Endothelial cell of umbilical vein (primary cell): ENCODE measurements at regions not wholly inside any gene's neighbourhood (a gene's known extent, or its start where the extent isn't known, plus 50 kb on each side); places are given as distances from the start of the nearest gene placed in this dataset.
A peak's percentile ranks its signal among the peaks of the same experiment; 100 is the strongest.

Experiments
- BruUV-seq: library from RNA; stranded (reverse); fragments of 400-500 nt; replicated peaks from 2 replicates; lab custom pipeline; 2021; lab: Mats Ljungman, UMichigan
- CTCF ChIA-PET: fragments of 300-600, 350-600 bp; sonication (Branson Sonifier 250); formaldehyde crosslinking; loops from one replicate; lab custom pipeline; 2021; ENCODE audit warnings: antibody characterized with exemption, inconsistent platforms; lab: Charles Lee
- POLR2A ChIA-PET: fragments of 300-600, 350-600 bp; sonication (Branson Sonifier 250); formaldehyde crosslinking; loops from one replicate; lab custom pipeline; 2021; ENCODE audit warnings: antibody characterized with exemption, inconsistent platforms; lab: Charles Lee
- DNase-seq: peaks from one replicate; pipeline ENCODE4 v3.0.0-alpha.2; 2011; ENCODE audit warnings: low read depth, low spot score
- FAIRE-seq: peaks from 2 replicates; lab custom pipeline; 2011; peaks lifted over from hg19 to GRCh38; lab: Jason Lieb, UNC
- H2AFZ ChIP-seq: 2 replicates; pipeline ENCODE4 v1.6.0; 2012; ENCODE audit warnings: low read depth, low read length, control low read depth, inconsistent platforms
- H3K27ac ChIP-seq: 2 replicates; pipeline ENCODE4 v1.5.1; 2011; ENCODE audit warnings: low read depth, mild to moderate bottlenecking, control low read depth, low read length, moderate library complexity; ENCODE audit not compliant: insufficient read depth
- H3K27me3 ChIP-seq, 2 experiments: 2 replicates each; pipeline versions ENCODE4 v1.6.0 to v1.6.1; 2011; ENCODE audit warnings: low read length in 2 of 2, mixed read lengths in 1 of 2; ENCODE audit not compliant: control insufficient read depth in 2 of 2, insufficient read depth in 2 of 2
- H3K36me3 ChIP-seq, 2 experiments: 2 replicates in 1 of 2; 3 replicates in 1 of 2; pipeline ENCODE4 v1.5.1; 2011; ENCODE audit warnings: low read length in 2 of 2, mild to moderate bottlenecking in 1 of 2, moderate library complexity in 1 of 2; ENCODE audit not compliant: control insufficient read depth in 2 of 2, insufficient read depth in 2 of 2; ENCODE audit errors: extremely low read depth in 1 of 2
- H3K4me1 ChIP-seq: 3 replicates; pipeline ENCODE4 v1.5.1; 2011; ENCODE audit warnings: mild to moderate bottlenecking, low read length; ENCODE audit not compliant: control insufficient read depth, insufficient read depth; ENCODE audit errors: extremely low read depth
- H3K4me2 ChIP-seq: 2 replicates; pipeline ENCODE4 v1.6.1; 2011; ENCODE audit warnings: low read length, control low read depth, mixed read lengths; ENCODE audit not compliant: insufficient read depth
- H3K4me3 ChIP-seq, 3 experiments: fragments of 200-600 bp in 1 of 3; sonication (generic), shearing (Covaris generic) in 1 of 3; replicated peaks in 1 of 3; 2 replicates each; pipeline ENCODE4 v1.5.1; 2011 to 2016; ENCODE audit warnings: control low read depth in 3 of 3, low read length in 3 of 3, mild to moderate bottlenecking in 2 of 3, inconsistent platforms in 1 of 3, low read depth in 1 of 3, moderate library complexity in 1 of 3; ENCODE audit not compliant: insufficient read depth in 1 of 3
- H3K79me2 ChIP-seq: 2 replicates; pipeline ENCODE4 v1.6.0; 2012; ENCODE audit warnings: low read length, inconsistent platforms; ENCODE audit not compliant: control insufficient read depth, insufficient read depth
- H3K9ac ChIP-seq: replicated peaks from 2 replicates; pipeline ENCODE3; 2011; ENCODE audit warnings: low read length, control low read depth; ENCODE audit not compliant: insufficient read depth; ENCODE audit errors: extremely low read depth
- H3K9me1 ChIP-seq: replicated peaks from 3 replicates; pipeline ENCODE4 v1.6.0; 2011; ENCODE audit warnings: mild to moderate bottlenecking, low read length; ENCODE audit not compliant: control insufficient read depth, insufficient read depth; ENCODE audit errors: extremely low read depth
- H3K9me3 ChIP-seq: replicated peaks from 2 replicates; pipeline ENCODE4 v1.5.1; 2012; ENCODE audit warnings: low read length, inconsistent platforms; ENCODE audit not compliant: control insufficient read depth, insufficient read depth
- H4K20me1 ChIP-seq: replicated peaks from 2 replicates; pipeline ENCODE3; 2011; ENCODE audit warnings: mild to moderate bottlenecking, low read length; ENCODE audit not compliant: control insufficient read depth, insufficient read depth; ENCODE audit errors: extremely low read depth
- CTCF ChIP-seq, 2 donors: IDR thresholded peaks; 1 replicate in 1 of 2; 2 replicates in 1 of 2; pipeline ENCODE4 v1.5.1; 2011; ENCODE audit warnings: low read length in 2 of 2, mild to moderate bottlenecking in 2 of 2, moderate library complexity in 2 of 2, control low read depth in 1 of 2, inconsistent platforms in 1 of 2, low read depth in 1 of 2; ENCODE audit not compliant: insufficient read depth in 1 of 2; ENCODE audit errors: extremely low read depth in 1 of 2
- EZH2 ChIP-seq: IDR thresholded peaks from 2 replicates; pipeline ENCODE4 v1.6.1; 2012; ENCODE audit warnings: borderline replicate concordance, low read depth, mild to moderate bottlenecking, moderate library complexity, low read length, inconsistent platforms; ENCODE audit not compliant: severe bottlenecking
- FOS ChIP-seq: IDR thresholded peaks from 2 replicates; pipeline ENCODE4 v1.6.1; 2011; ENCODE audit warnings: mild to moderate bottlenecking, low read length, moderate library complexity, borderline replicate concordance; ENCODE audit not compliant: insufficient read depth
- GATA2 ChIP-seq: IDR thresholded peaks from 2 replicates; pipeline ENCODE4 v1.7.0; 2011; ENCODE audit warnings: low read depth, mild to moderate bottlenecking, moderate library complexity, mixed read lengths, low read length; ENCODE audit not compliant: insufficient read length, insufficient read depth
- JUN ChIP-seq: IDR thresholded peaks from 2 replicates; pipeline ENCODE4 v1.6.1; 2011; ENCODE audit warnings: borderline replicate concordance, low read depth; ENCODE audit not compliant: insufficient read length, insufficient read depth
- MAX ChIP-seq: IDR thresholded peaks from 2 replicates; pipeline ENCODE4 v1.6.1; 2011; ENCODE audit not compliant: insufficient read depth, insufficient read length
- MYC ChIP-seq: IDR thresholded peaks from one replicate; pipeline ENCODE4 v1.6.1; 2011; ENCODE audit warnings: mild to moderate bottlenecking, low read depth, low read length
- POLR2A ChIP-seq: IDR thresholded peaks from 2 replicates; pipeline ENCODE4 v1.6.1; 2012; ENCODE audit warnings: low read depth, mild to moderate bottlenecking, control low read depth, low read length
- POLR2AphosphoS5 ChIP-seq: IDR thresholded peaks from 2 replicates; pipeline ENCODE4 v1.6.1; 2012; ENCODE audit warnings: low read depth, mild to moderate bottlenecking, control low read depth, low read length, moderate library complexity; ENCODE audit not compliant: insufficient read depth
- dilution Hi-C: fragments of 300-500 bp; cut with MboI; formaldehyde crosslinking; loops from one replicate; pipeline ENCODE4 v1.15.0; 2019; ENCODE audit warnings: low sequenced_read_pairs; ENCODE audit not compliant: extremely low pct_ligation_motif_present
- intact Hi-C: fragments of 100-400 bp; cut with micrococcal nuclease; formaldehyde crosslinking; loops from one replicate; pipeline ENCODE4 v1.10.0; 2022

GRCh38 chr12:93089805-93090569, 160.9 kb upstream of the EEA1 start:
- dilution Hi-C loops, result no loop called here
- CTCF ChIA-PET, result interaction anchor here (1.0 kb wide), 4 partner anchors 9 to 291 kb away, joined by 3 to 4 read pairs (median 4); no protein-coding TSS in a partner anchor
- H3K27me3 ChIP-seq, result no peaks in the 10 kb centered on the region
- peak; percentile 92 for DNase-seq
- H3K79me2 ChIP-seq, result no peaks in the 10 kb centered on the region
- no TSS peak for BruUV-seq
- H3K4me2 ChIP-seq, result peak overlapping the region; percentile 80
- no peaks in the 10 kb centered on the region for H3K36me3 ChIP-seq
- H4K20me1 ChIP-seq, result no peaks in the 10 kb centered on the region
- peak; percentile 92 for FAIRE-seq
- peak overlapping the region; percentile 83 for H3K27ac ChIP-seq
- H3K9me3 ChIP-seq, result peaks cover 2% of the 10 kb centered on the region
- H3K4me3 ChIP-seq, result no peak overlapping the region
- no peak overlapping the region for H2AFZ ChIP-seq
- peak overlapping the region; percentile 48 for H3K9ac ChIP-seq
- intact Hi-C loops, result loop anchor here (1.0 to 10.0 kb wide), 8 partner anchors 23 to 287 kb away; partner anchors contain the start of genes EEA1 and NUDT4
- H3K4me1 ChIP-seq, result peaks cover 41% of the 10 kb centered on the region
- H3K9me1 ChIP-seq, result no peaks in the 10 kb centered on the region
- TF ChIP-seq POLR2A (no peak), GATA2 (peak; percentile 92), JUN (peak; percentile 89), POLR2AphosphoS5 (peak; percentile 82), EZH2 (no peak), MYC (no peak), MAX (no peak), CTCF (IDR thresholded peaks at IDR 0.05; ENCODE audit: extremely low read depth in 1 of 2, insufficient read depth in 1 of 2, low read depth in 1 of 2, low read length in 2 of 2) (no peak), FOS (peak; percentile 89)
- POLR2A ChIA-PET, result no interaction called here
